Large intestine (tissue), 3 donors: ENCODE measurements at regions not wholly inside any gene's neighbourhood (a gene's known extent, or its start where the extent isn't known, plus 50 kb on each side); places are given as distances from the start of the nearest gene placed in this dataset.

Source experiments
- DNase-seq, 2 donors: peaks; one replicate each; pipeline versions ENCODE4 v3.0.0 to v3.0.0-alpha.2; 2013
- H3K27ac ChIP-seq: one replicate; pipeline ENCODE4 v1.5.1; 2013; ENCODE audit warnings: low read length
- H3K27me3 ChIP-seq: 2 replicates; pipeline ENCODE4 v1.6.1; 2013; ENCODE audit warnings: low read length; ENCODE audit not compliant: control insufficient read depth, insufficient read depth
- H3K36me3 ChIP-seq: 2 replicates; pipeline ENCODE4 v1.6.1; 2013; ENCODE audit warnings: low read length; ENCODE audit not compliant: control insufficient read depth, insufficient read depth
- H3K4me1 ChIP-seq: one replicate; pipeline ENCODE4 v1.6.1; 2013; ENCODE audit warnings: low read length; ENCODE audit not compliant: control insufficient read depth, insufficient read depth
- H3K4me3 ChIP-seq: one replicate; pipeline ENCODE4 v1.5.1; 2013; ENCODE audit warnings: low read length
- H3K9me3 ChIP-seq: one replicate; pipeline ENCODE4 v1.6.1; 2013; ENCODE audit warnings: mild to moderate bottlenecking, low read depth, low read length, moderate library complexity; ENCODE audit not compliant: control insufficient read depth
- WGBS: methylation state at CpG from one replicate; pipeline ENCODE4 v1.1.5; 2013; ENCODE audit warnings: low lambda C conversion rate; ENCODE audit not compliant: insufficient coverage; 5-methylcytosine and 5-hydroxymethylcytosine counted together

DNA sequence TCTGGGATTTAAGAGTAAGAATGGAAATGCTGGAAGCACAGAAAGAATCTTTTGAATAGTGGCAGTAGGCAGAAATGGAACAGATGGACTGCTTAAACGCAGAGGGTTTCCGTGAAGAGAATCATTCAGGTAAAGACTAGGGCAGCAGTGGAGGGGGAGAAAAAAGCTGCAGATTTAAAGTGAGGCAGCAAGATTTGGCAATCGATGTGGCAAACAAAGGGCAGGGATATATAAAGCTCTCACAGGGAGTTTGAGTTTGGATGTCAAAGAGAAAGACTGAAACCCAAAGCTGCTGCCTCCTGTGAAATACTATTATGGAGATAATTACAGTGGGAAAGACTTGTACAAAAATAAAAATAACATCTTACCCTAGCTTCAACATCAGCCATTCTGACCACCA, 384.0 kb downstream of the CENPC start:
- Histone ChIP-seq H3K4me1 (no peaks in the 10 kb centered on the region), H3K27ac (no peak overlapping the region), H3K36me3 (no peaks in the 10 kb centered on the region), H3K9me3 (no peaks in the 10 kb centered on the region), H3K4me3 (no peak overlapping the region), H3K27me3 (no peaks in the 10 kb centered on the region)
- DNase-seq = no peak
- WGBS = 83% methylated on average over 2 of the region's 3 CpGs

DNA sequence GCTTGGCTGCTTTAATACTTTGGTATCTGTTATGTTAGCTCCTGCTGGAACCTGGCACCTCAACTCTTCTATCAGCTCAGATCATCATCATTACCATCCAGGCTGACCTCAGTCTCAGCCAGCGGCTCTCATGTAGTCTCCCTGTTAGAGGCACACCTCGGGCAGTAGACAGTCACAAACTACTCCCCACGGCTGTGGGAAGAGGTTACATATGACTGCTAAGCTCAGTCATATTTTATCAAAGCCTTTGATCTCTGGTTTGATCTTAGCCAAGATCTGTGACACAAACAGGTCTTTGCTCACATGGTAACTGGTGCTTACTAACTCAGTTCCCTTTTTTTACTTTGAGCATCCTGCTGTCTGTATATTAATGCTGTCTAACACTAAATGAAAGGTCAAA, 384.9 kb downstream of the CENPC start:
- no peak overlapping the region for H3K27ac ChIP-seq
- no peaks in the 10 kb centered on the region for H3K4me1 ChIP-seq
- no CpG with 5 or more reads among the region's 3 CpGs for WGBS
- no peaks in the 10 kb centered on the region for H3K9me3 ChIP-seq
- H3K36me3 ChIP-seq = no peaks in the 10 kb centered on the region
- no peaks in the 10 kb centered on the region for H3K27me3 ChIP-seq
- no peak overlapping the region for H3K4me3 ChIP-seq
- DNase-seq = no peak

DNA sequence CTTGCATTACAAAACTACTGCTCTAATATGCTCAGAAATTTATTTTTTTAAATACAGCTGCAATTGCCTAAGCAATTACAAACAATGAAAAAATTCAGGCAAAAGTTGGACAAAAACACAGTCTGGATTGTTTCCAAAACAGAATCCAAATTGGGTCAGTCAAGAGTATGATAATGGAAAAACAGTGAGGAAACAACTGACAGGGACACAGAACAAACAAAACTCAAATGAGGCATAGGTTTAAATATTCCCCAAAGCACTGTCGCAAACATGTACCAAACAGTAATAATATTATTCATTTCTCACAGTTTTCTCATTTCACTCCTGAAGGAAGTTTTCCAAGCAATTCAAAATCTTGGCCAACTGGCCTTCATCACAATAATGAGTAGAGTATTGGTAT, 386.6 kb downstream of the CENPC start:
- no CpG with 5 or more reads among the region's 1 CpG for WGBS
- Histone ChIP-seq H3K36me3 (no peaks in the 10 kb centered on the region), H3K27me3 (no peaks in the 10 kb centered on the region), H3K9me3 (no peaks in the 10 kb centered on the region), H3K4me1 (no peaks in the 10 kb centered on the region), H3K27ac (no peak overlapping the region), H3K4me3 (no peak overlapping the region)
- DNase-seq = no peak

DNA sequence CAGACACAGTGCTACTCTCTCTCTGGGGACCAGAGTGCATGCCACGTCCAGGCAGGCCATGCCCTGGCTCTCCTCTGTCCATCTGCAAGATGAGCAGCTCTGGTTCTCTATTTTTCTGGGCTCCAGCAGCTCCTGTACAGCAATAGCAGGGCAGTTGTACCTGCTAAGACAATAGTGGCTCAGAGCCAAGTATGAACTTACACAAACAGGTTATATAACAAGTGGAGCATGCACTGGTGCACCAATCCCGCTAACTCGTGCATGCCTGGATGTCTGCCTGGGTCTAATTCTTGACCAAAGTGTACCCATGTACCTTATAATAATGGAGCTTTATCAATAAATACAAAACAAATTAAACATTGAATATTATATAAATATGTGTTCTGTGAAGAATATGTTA, 392.3 kb downstream of the CENPC start:
- H3K4me1 ChIP-seq = no peaks in the 10 kb centered on the region
- no peaks in the 10 kb centered on the region for H3K9me3 ChIP-seq
- WGBS = 93% methylated on average over 2 of the region's 3 CpGs
- H3K4me3 ChIP-seq = no peak overlapping the region
- H3K27ac ChIP-seq = no peak overlapping the region
- no peaks in the 10 kb centered on the region for H3K36me3 ChIP-seq
- no peaks in the 10 kb centered on the region for H3K27me3 ChIP-seq
- DNase-seq = no peak

DNA sequence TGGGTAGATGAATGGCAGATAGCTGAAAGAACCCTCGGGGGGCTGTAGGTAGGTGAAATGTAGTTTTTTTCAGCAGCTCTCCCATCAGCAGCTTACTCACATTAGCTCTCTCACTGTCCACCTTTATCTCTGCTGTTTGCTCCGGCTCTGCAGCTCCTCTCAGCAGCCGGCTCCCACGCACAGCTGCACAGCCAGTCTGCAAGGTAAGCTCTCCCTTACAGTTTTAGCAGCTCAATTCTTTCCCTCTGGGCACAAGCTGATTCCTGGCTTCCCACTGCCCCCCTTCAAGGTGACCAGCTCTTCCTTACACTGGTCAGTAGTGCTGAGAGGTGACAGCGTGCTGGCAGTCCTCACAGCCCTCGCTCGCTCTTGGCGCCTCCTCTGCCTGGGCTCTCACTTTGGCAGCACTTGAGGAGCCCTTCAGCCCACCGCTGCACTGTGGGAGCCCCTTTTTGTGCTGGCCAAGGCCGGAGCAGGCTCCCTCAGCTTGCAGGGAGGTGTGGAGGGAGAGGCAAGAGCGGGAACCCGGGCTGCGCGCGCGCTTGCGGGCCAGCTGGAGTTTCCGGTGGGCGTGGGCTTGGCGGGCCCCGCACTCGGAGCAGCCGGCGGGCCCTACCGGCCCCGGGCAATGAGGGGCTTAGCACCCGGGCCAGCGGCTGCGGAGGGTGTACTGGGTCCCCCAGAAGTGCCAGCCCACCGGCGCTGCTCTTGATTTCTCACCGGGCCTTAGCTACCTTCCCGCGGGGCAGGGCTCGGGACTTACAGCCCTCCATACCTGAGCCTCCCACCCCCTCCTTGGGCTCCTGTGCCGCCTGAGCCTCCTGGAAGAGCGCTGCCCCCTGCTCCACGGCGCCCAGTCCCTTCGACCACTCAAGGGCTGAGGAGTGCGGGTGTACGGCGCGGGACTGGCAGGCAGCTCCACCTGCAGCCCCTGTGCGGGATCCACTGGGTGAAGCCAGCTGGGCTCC, 393.6 kb downstream of the CENPC start:
- no peak overlapping the region for H3K27ac ChIP-seq
- H3K4me1 ChIP-seq = no peaks in the 10 kb centered on the region
- no peaks in the 10 kb centered on the region for H3K9me3 ChIP-seq
- DNase-seq = no peak
- no CpG with 5 or more reads among the region's 45 CpGs for WGBS
- H3K4me3 ChIP-seq = no peak overlapping the region
- H3K36me3 ChIP-seq = no peaks in the 10 kb centered on the region
- no peaks in the 10 kb centered on the region for H3K27me3 ChIP-seq

DNA sequence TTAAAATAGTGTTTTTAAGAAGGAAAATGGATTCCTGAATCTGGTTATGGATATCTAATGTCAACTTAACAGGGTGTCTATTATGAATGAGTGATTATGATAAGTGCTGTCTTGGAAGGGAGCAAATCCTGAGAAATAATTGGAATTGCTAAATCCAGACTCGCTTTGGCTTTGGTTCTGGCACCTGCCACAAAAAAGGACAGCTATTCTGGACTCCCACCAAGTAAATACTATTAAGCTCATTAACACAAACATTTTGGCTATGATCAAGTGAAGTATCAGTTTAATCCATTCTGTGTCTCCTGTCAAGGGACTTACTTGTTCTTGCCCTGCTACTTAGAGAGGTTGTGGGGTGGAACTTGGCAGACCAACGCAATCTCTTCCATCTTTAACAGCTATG, 403.7 kb downstream of the CENPC start:
- Histone ChIP-seq H3K9me3 (no peaks in the 10 kb centered on the region), H3K27me3 (no peaks in the 10 kb centered on the region), H3K36me3 (no peaks in the 10 kb centered on the region), H3K4me3 (no peak overlapping the region), H3K4me1 (no peaks in the 10 kb centered on the region), H3K27ac (no peak overlapping the region)
- no peak for DNase-seq
- WGBS = 80% methylated on average over 1 of the region's 2 CpGs

DNA sequence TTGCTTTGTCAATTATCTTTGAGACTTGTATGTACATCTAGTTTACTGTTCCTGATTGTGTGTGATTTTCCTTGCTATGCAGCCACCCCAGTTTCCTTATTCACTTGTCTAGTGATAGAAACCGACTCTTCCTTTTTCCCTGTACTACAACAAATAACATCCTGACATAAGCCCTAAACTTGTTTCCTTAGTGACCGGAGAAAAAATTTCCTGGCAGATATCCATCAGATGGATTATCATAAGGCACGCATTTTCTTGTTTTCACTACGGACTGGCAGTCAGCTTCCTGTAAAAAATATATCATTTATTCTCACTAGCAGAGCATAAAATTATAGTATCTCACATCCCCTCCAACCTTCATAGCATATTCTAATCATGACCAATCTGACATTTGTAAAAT, 410.7 kb downstream of the CENPC start:
- Histone ChIP-seq H3K27me3 (no peaks in the 10 kb centered on the region), H3K9me3 (no peaks in the 10 kb centered on the region), H3K27ac (no peak overlapping the region), H3K36me3 (no peaks in the 10 kb centered on the region), H3K4me3 (no peak overlapping the region), H3K4me1 (no peaks in the 10 kb centered on the region)
- DNase-seq = no peak
- 60% methylated on average over 2 of the region's 4 CpGs for WGBS

DNA sequence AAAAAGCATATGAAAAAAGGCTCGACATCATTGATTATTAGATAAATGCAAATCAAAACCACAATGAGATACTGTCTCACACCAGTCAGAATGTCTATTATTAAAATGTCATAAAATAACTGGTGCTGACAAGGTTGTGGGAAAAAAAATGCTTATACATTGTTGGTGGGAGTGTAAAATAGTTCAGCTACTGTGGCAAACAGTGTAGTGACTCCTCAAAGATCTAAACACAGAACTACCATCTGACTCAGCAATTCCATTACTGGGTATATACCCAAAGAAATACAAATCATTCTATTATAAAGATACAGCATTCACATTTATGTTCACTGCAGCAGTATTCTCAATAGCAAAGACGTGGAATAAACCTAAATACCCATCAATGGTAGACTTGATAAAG, 412.1 kb downstream of the CENPC start:
- no peak overlapping the region for H3K27ac ChIP-seq
- 65% methylated on average over 2 of the region's 2 CpGs for WGBS
- DNase-seq = no peak
- H3K36me3 ChIP-seq = no peaks in the 10 kb centered on the region
- H3K4me1 ChIP-seq = no peaks in the 10 kb centered on the region
- no peaks in the 10 kb centered on the region for H3K9me3 ChIP-seq
- H3K4me3 ChIP-seq = no peak overlapping the region
- no peaks in the 10 kb centered on the region for H3K27me3 ChIP-seq

DNA sequence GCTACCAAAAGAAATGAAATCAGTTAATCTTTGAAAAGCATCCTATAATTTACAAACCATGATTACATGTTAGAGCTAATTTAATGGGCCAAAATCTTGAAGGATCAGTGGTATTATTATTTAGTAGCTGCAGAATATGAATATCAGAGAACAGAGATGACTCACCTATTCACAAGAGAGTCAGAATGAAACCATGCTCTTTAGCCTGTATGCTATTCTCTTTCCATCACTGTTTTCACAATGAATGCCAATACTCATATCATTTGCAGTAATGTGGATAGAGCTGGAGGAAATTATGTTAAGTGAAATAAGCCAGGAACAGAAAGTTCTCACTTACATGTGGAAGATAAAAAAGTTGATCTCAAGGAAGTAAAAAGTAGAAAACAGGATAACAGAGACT, 414.1 kb downstream of the CENPC start:
- Histone ChIP-seq H3K4me3 (no peak overlapping the region), H3K9me3 (no peaks in the 10 kb centered on the region), H3K4me1 (no peaks in the 10 kb centered on the region), H3K36me3 (no peaks in the 10 kb centered on the region), H3K27ac (no peak overlapping the region), H3K27me3 (no peaks in the 10 kb centered on the region)
- DNase-seq = no peak

DNA sequence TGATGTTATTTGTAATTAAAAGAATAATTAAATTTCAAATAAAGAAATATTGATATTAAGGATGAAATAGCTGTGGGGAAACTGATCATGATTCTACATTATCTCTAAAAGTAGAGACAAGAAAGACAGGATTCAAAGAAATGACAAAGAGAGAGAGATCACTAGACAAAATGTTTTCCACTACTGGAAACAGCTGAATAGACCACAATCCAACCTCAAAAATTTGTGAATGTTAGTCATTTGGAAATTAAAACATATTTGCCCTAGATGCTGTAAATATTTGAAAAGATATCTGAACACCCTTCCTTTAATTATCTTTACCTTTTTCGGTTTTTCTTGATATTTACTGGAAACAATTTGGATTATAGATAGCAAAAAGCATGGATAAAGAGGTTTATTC, 414.9 kb downstream of the CENPC start:
- Histone ChIP-seq H3K27ac (no peak overlapping the region), H3K9me3 (no peaks in the 10 kb centered on the region), H3K36me3 (no peaks in the 10 kb centered on the region), H3K27me3 (no peaks in the 10 kb centered on the region), H3K4me3 (no peak overlapping the region), H3K4me1 (no peaks in the 10 kb centered on the region)
- 78% methylated on average over 1 of the region's 1 CpG for WGBS
- DNase-seq = no peak

DNA sequence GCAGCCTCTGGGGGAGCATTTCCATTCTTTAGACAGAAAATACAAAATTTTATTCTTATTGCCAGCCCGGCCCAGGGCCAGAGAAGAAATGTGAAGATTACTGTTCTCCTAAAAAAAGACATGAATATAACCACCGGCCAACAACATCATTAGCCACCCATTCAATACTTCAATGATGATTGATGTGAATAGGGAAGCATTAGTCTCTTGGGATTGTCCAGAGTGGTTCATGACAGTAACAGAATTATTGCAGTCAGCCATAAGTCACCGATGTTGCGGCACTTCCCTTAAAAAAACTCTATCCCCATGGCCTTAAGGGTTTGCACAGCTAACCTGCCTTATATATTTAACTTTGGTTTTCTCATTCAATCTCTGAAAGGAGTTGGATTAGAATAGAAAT, 418.7 kb downstream of the CENPC start:
- H3K36me3 ChIP-seq = no peaks in the 10 kb centered on the region
- no peak overlapping the region for H3K27ac ChIP-seq
- no peaks in the 10 kb centered on the region for H3K27me3 ChIP-seq
- H3K4me1 ChIP-seq = no peaks in the 10 kb centered on the region
- H3K4me3 ChIP-seq = no peak overlapping the region
- no CpG with 5 or more reads among the region's 4 CpGs for WGBS
- H3K9me3 ChIP-seq = no peaks in the 10 kb centered on the region
- DNase-seq = no peak
